Activated naive CD4-positive, alpha-beta T cell treated with anti-CD3 and anti-CD28 coated beads, Interleukin-2, amount 50 U/mL, for 72 hours (primary cell): ENCODE measurements at regions not wholly inside any gene's neighbourhood (a gene's known extent, or its start where the extent isn't known, plus 50 kb on each side); places are given as distances from the start of the nearest gene placed in this dataset.

Experiments
- ATAC-seq, 2 donors: fragments of 150-1000 bp; cut with Tn5 transposase; 2 replicates each; pipeline ENCODE4 v1.10.0; 2021; ENCODE audit warnings: mild to moderate bottlenecking in 2 of 2, moderate library complexity in 2 of 2
- DNase-seq, 2 donors: peaks; one replicate each; pipeline ENCODE4 v3.0.0; 2021 to 2022; ENCODE audit warnings: low spot score in 2 of 2
- H3K27ac Mint-ChIP-seq, 2 donors: one replicate each; pipeline ENCODE4 v1.8.0; 2022; ENCODE audit warnings: mild to moderate bottlenecking in 2 of 2, mixed read lengths in 2 of 2
- H3K36me3 Mint-ChIP-seq, 2 donors: one replicate each; pipeline ENCODE4 v1.8.0; 2022; ENCODE audit warnings: mixed read lengths in 2 of 2
- H3K9me3 Mint-ChIP-seq, 2 donors: one replicate each; pipeline ENCODE4 v1.8.0; 2022; ENCODE audit warnings: mixed read lengths in 2 of 2

DNA sequence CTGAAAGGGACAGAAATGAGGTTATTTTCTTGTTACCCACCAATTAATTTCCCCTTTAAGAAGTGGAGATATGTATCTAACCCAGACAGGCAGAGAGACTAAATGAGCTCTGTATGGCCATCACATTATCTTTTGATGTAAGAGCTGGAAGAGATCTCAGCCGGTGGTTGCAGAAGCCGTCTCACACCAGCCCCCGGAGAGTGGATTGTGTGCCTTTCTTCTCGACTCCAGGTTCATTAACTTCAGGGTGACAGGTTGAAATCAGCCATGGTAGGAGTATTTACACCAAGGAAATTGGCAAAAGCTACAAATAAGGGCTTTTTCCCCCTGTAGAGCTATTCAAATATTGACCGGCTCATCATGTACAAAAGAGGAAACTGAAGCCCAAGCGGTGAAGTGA lies 580.3 kb upstream of the CADM1 start:
- Mint-ChIP-seq H3K36me3 (no peaks in the 10 kb centered on the region), H3K27ac (no peak overlapping the region)

DNA sequence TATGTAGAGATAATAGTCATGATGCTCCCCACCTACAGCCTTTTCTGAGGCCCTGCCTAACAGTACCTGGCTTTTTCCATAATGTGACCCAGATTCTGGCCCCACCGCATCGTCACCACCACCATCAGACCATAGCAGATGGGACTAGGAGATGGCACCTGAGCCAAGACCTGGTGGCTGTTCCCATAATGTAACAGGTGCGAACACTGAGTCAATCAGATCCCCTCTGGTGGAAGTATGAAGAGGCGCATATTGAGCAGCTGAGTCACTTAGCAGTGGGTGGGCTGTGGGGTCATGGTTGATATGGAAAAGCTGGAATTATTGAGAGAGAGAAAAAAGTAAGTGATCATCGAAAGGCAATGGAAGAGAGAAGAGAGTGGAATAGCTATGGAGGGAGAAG lies 578.0 kb upstream of the CADM1 start:
- DNase-seq = no peak
- Mint-ChIP-seq H3K27ac (no peak overlapping the region), H3K36me3 (no peaks in the 10 kb centered on the region), H3K9me3 (peaks cover 7 to 9% of the 10 kb centered on the region in 2 donors)
- no peak for ATAC-seq

More for the DNA sequence above, 580.3 kb upstream of the CADM1 start:
- H3K9me3 Mint-ChIP-seq = peaks cover 7 to 9% of the 10 kb centered on the region in 2 donors
- ATAC-seq = no peak
- no peak for DNase-seq

DNA sequence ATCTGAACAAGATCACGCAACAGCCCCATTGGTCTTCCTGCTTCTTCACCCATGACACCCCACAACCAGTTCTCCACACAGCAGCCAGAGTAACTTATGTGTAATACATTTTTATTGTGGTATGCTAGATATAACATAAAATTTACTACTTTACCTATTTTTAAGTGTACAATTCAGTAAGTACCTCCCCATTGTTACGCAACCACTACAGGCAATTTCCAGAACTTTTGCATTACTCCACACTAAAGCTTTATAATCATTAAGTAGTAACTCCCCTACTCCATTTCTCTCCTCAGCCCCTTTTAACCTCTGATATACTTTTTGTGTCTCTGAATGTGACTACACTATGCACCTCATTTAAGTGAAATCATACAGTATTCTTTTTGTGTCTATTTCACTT lies 575.4 kb upstream of the CADM1 start:
- Mint-ChIP-seq H3K9me3 (peaks cover 14 to 15% of the 10 kb centered on the region in 2 donors), H3K27ac (no peak overlapping the region), H3K36me3 (no peaks in the 10 kb centered on the region)
- no peak for ATAC-seq
- no peak for DNase-seq

DNA sequence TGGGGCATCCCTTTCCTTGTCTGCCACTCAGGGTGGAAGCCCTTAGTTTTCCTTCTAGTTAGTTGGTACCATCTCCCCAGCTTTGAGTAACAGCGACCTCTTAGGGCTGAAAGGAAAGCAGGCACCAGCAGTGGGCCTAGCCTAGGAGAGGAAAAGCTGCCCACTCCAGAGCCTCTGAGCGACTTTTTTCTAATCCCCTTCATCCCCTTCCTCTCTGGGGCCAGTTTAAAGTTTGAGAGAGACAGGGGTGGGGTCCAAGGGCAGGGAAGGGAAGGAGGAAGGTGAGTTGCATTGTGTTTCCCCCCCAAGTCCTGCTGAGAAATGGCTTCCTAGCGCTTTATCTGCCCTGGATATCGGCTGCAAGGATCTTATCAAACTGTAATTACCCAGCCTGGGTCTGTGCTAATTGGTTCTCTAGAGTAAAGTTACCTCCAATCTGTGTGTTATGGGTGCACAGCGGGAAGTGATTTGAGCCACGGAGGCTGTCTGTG lies 573.9 kb upstream of the CADM1 start:
- no peaks in the 10 kb centered on the region for H3K36me3 Mint-ChIP-seq
- no peak for ATAC-seq
- no peak for DNase-seq
- no peak overlapping the region for H3K27ac Mint-ChIP-seq
- peaks cover 14 to 15% of the 10 kb centered on the region in 2 donors for H3K9me3 Mint-ChIP-seq

DNA sequence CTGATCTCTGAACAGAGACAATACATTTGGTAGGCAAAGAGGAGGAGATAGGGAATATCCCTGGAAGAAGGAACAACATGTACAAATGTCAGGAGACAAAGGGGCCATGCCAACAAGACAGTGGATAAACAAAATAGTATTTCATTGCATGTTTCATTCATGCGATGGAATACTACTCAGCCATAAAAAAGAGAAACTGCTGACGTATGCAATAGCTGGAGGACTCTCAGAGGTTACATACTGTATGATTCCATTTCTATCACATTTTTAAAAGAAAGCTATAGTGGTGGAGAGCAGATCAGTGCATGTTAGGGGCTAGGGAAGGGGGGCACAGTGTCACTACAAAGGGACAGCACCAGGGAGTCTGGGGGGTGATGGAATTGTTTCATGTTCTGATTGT lies 572.9 kb upstream of the CADM1 start:
- Mint-ChIP-seq H3K27ac (no peak overlapping the region), H3K9me3 (peaks cover 11 to 15% of the 10 kb centered on the region in 2 donors), H3K36me3 (no peaks in the 10 kb centered on the region)
- DNase-seq = no peak
- no peak for ATAC-seq

DNA sequence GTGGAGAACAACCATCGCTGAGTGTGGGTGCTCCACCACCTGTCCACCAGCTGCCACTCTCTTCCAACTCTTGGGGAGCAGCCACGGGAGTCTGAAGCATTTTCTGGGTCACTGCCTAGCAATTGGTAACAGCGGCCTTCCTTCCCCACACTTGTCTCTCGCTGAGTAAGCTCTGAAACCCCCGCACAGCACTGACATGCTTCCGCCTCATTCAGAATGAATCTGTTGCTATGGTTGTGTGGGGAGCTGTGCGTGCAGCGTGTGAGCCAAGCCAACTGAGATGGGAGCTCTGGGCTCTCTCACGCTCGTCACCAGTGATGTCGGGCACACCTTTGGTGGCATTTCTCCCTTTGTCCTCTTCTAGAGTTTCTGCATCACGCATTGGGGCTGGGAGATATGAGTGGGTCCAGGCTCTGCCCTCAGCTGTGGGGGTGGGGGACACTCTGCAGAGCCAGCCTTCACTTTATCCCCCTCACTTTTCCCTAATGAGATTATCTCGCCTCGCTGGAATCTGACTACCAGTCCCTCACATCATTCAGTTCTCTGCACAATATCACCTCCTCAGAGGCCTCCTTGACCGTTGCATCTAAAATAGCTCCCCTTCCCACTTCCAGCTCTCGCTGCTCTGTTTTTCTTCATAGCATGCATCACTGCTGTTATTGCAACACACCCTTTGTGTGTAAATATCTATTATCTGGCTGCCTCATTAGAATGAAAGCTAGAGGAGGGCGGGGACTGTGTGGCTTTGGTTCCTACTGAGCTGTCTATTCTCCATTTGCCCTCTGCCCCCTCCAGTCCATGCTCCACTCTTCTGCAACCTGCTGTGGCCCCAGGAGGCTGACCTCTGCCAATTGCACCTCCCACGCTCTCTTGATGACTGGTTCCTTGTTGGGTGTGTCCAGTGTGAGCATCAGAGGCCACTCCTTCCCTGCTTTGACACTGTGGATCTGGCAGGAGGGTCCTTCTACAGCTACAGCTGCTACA lies 569.9 kb upstream of the CADM1 start:
- no peak overlapping the region for H3K27ac Mint-ChIP-seq
- ATAC-seq (no peak), DNase-seq (no peak)
- peaks cover 6% of the 10 kb centered on the region in 2 donors for H3K9me3 Mint-ChIP-seq
- H3K36me3 Mint-ChIP-seq = no peaks in the 10 kb centered on the region

DNA sequence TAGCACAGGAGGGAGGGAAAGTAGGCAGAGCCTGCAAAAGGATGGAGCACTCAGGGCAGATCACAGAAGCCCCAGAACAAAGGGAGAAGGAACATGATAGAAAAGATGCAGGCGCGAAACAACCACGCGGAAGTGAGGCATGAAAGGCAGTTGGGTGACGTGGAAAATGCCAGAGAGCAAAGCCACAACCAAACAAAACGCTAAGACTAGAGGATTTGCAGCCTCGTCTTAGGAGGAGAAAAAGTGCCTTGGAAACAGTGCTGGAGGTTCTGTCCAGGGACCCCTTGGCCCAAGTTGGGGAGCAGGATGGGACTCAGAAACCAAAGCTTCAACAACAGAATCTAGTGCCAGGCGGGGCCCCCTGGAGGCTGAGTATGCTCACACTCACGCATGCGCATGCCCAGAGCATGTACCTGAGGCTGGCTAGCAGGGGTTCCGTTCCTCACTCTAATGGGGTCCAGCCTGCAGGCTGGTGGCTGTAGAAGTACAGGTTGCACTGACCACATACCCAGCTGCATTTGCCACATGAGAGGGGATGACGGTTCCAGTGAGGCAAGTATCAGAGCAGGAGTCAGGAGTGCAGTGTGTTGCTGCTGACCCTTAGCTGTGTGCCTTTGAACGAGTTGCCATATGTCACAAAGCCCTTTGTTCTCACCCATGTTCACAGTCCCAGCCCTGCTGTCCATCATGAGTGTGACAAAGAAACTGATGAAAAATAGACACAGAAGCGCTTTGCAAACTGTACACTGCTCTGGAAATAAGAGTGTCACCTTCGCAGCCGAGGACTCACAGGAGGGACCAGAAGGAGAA lies 568.6 kb upstream of the CADM1 start:
- ATAC-seq = no peak
- no peaks in the 10 kb centered on the region for H3K36me3 Mint-ChIP-seq
- DNase-seq = no peak
- H3K27ac Mint-ChIP-seq = no peak overlapping the region
- peaks cover 6% of the 10 kb centered on the region in 2 donors for H3K9me3 Mint-ChIP-seq

DNA sequence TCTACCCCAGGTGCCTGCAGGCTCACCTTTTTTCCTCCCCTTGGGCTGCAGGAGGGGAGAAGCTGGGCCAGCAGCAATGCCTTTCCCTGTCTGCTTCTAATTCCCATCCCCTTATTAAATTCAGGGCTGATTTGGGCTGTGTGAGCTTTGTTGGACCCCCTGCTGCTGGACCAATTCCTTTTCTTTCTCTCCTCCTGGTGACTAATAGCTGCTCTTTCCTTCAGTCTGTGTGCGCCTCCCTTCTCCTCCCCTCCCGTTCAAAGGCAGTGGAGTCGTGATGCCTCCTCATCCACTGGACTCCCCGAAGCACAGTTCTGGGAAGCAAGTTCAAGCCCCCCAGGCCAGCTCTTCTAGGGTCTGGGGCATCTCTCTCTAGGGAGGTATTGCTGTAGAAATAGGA lies 567.9 kb upstream of the CADM1 start:
- DNase-seq (no peak), ATAC-seq (no peak)
- Mint-ChIP-seq H3K9me3 (peaks cover 6% of the 10 kb centered on the region in 2 donors), H3K27ac (no peak overlapping the region), H3K36me3 (no peaks in the 10 kb centered on the region)

DNA sequence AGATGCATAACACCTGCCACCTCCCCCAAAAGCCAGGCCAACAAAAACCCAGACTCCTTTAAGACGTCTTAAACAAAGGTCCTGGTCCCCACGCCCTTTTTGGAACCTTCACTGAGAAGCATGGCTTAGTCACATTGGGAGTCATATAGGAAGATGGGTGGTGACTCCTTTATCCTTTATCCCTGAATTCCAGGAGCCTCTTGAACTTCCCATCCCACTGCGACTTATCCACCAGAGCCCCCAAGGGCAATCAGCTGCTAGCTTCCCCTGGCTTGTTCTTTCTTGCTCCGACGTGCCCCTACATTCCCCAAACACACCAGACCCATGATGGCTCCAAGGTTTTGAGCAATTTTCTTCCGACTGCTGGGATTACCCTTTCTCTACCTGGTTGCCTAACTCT lies 567.0 kb upstream of the CADM1 start:
- H3K9me3 Mint-ChIP-seq = no peaks in the 10 kb centered on the region
- ATAC-seq (no peak), DNase-seq (no peak)
- H3K27ac Mint-ChIP-seq = no peak overlapping the region
- no peaks in the 10 kb centered on the region for H3K36me3 Mint-ChIP-seq

DNA sequence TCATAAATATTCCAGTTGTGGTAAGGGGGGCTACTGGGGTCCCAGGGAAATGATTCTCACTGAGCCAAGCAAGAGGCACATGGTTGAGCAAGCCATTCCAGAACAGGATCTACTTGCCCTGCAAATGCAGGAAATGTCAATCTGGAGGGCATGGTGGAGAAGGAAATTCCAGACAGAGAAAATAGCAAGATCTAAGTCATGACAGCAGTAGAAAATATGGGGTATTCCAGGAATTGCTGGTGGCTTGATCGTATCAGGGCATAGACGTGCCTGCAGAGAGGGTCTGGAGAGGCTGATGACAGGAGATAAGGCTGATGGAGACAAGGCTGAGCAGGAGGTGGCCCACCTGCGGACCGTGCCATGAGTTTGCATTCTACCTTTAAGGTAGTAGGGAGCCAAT lies 566.3 kb upstream of the CADM1 start:
- DNase-seq (no peak), ATAC-seq (no peak)
- no peak overlapping the region for H3K27ac Mint-ChIP-seq
- H3K36me3 Mint-ChIP-seq = no peaks in the 10 kb centered on the region
- no peaks in the 10 kb centered on the region for H3K9me3 Mint-ChIP-seq

DNA sequence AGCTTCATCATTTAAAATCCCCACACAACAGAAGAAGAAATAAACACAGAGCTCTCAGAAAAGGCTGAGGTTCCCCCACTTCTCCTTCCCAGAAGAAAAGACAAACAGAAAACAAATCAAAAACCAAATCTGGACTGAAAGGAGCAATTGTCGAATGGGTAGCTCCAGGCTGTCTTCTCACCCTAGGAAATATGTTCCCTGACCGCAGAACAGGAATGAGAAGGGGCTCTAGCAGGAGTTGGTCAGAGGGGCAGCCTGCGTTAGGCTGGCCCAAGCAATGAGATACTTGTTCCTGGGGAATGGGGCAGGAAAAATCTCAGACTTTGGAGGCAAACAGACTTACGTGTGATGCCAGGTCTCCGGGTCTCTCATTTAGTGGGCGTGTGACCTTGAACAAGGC lies 562.6 kb upstream of the CADM1 start:
- Mint-ChIP-seq H3K36me3 (no peaks in the 10 kb centered on the region), H3K27ac (no peak overlapping the region), H3K9me3 (no peaks in the 10 kb centered on the region)
- ATAC-seq (no peak), DNase-seq (no peak)

DNA sequence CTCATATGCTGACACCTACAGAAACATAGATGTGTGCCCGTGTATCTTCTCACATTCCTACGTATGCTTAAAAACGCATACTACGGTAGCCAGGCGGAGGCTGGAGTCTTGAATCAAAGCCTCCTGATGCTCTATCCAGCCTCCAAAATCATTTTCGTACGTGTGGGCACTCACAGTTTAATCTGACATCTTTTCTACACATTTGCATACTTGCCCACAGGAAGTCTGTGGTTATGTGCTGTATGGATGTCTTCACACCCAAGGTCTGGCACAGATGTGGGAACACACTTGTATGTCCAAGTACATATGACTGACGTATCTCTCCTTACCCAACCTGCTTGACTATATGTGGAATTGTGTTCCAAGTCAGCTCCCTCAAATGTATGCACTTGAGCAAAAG lies 561.8 kb upstream of the CADM1 start:
- Mint-ChIP-seq H3K36me3 (no peaks in the 10 kb centered on the region), H3K27ac (no peak overlapping the region), H3K9me3 (no peaks in the 10 kb centered on the region)
- DNase-seq = no peak
- no peak for ATAC-seq

DNA sequence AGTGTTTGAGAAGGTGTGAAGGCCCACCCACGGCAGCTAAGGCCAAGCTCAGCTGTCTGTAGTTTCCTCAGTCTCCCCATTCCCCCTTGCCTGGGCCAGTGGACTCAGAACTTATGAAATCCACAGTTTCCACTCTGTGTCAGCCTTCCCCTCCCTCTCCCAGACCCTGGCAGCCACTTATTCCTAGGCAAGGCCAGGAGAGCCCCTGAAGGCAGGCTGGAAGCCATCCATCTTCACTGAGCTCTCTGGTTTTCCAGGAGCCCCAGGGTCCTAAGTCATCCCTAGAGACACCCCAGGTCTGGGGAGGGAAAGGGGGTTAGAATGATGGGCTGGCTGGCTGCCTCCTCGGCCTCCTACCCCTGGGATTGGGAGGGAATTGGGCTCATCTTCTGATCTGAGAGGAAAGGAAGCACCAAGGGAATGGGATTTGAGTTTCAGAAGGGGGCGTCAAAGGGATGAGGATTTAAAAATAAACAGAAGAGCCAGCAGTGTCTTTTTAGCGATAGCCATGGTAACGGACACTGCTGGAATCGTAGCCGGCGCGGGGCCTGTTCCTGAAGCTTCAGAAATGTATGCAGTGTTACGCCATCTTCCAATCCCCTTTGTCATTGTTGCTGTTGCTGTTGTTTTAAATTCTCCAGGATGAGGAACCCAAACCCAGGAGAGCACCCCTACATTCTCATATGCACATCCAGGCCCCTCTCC lies 561.1 kb upstream of the CADM1 start:
- no peak for DNase-seq
- Mint-ChIP-seq H3K9me3 (no peaks in the 10 kb centered on the region), H3K36me3 (no peaks in the 10 kb centered on the region), H3K27ac (no peak overlapping the region)
- no peak for ATAC-seq

DNA sequence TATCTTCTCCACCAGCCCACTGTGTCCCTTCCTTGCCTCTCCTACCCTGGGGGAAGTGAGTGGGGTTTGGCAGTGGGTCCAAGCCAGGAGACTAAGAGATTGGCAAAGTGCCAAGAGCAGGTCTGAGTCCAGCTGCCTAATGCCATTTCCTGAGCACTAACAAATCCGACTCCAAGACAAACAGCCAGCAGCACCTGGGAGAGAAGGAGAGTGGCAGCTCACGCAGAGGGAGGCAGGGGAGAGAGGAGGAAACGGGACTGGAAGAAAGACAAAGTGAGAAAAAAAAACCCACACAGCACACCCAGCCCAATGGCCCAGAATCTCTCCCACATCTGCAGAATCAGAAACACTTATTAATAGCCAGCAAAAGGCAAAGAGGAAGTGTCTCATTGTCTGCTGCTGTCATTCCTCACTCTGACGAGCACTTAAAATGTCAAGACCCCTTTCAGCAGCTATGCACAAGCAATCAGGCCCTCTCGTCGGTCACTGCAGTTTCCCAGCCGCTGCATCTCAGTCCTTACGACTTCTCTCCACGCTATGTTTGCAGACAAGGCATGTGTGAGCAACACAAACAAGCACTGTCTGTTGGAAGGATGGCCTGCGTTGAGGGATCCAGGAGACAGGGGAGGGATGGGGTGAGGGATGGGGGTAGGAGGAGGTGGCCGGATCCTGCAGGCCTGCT lies 558.4 kb upstream of the CADM1 start:
- no peak for DNase-seq
- no peaks in the 10 kb centered on the region for H3K9me3 Mint-ChIP-seq
- H3K36me3 Mint-ChIP-seq = no peaks in the 10 kb centered on the region
- no peak for ATAC-seq
- H3K27ac Mint-ChIP-seq = no peak overlapping the region

DNA sequence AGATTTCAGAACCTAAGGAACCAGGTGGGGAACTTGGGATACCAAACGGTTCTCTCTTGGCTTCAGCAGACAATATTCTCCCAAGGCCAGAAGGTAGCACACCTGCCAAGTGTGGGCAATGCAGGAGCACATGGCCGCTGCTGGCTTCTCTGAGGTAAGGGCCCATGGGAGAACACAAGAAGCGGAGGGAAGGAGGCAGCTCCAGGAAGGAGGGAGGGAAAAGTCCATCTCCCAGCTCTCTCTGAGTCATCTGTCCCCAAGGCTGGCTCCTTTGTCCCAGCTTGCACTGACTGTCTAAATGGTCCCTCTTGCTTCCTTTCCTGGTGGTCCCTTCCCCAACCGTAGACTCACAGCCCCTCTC lies 557.9 kb upstream of the CADM1 start:
- Mint-ChIP-seq H3K9me3 (no peaks in the 10 kb centered on the region), H3K36me3 (no peaks in the 10 kb centered on the region), H3K27ac (no peak overlapping the region)
- DNase-seq (no peak), ATAC-seq (no peak)

DNA sequence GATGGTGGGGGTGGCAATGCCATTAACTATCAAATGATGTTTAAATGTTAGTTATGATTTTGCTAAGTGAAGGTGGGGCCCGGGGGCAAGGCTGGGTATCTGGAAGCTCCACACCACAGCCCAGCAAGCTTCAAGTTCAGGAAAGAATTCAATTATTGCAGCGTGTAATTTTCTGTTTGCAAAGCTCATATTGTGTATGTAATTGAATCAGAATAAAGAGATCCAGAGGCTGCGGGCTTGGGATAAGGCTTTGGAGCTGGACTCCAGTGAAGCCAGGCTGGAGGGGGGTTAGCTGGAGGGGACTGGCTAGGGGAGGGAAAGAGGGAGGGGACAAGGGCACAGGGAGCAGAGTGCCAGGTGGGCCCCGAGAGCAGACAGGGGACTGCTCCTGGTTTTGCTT lies 557.1 kb upstream of the CADM1 start:
- ATAC-seq (no peak), DNase-seq (no peak)
- Mint-ChIP-seq H3K36me3 (no peaks in the 10 kb centered on the region), H3K9me3 (no peaks in the 10 kb centered on the region), H3K27ac (no peak overlapping the region)
